HepG2 (cell line): ENCODE measurements at regions not wholly inside any gene's neighbourhood (a gene's known extent, or its start where the extent isn't known, plus 50 kb on each side); places are given as distances from the start of the nearest gene placed in this dataset.

ENCODE experiments used
- ATAC-seq: fragments of 200-7000 bp; cut with Tn5 transposase; 3 replicates; pipeline ENCODE4 v1.9.1; 2020; ENCODE audit warnings: mild to moderate bottlenecking, moderate library complexity
- BruUV-seq: library from RNA; stranded (reverse); fragments of 400-500 nt; replicated peaks from 2 replicates; lab custom pipeline; 2021; lab: Mats Ljungman, UMichigan
- CTCF ChIA-PET: fragments of 300-600 bp; formaldehyde crosslinking; extraction: SDS; loops from one replicate; lab custom pipeline; 2021; ENCODE audit warnings: low total read pairs, inconsistent platforms, low intra/inter-chr PET ratio; lab: Yijun Ruan, JAX
- POLR2A ChIA-PET: fragments of 350-600 bp; sonication (Branson Sonifier 250); formaldehyde crosslinking; loops from one replicate; lab custom pipeline; 2020; ENCODE audit warnings: antibody characterized with exemption, inconsistent platforms; lab: Yijun Ruan, JAX
- DNase-seq: peaks from one replicate; pipeline ENCODE4 v3.0.0-alpha.2; 2015; ENCODE audit warnings: low spot score
- FAIRE-seq: peaks from 3 replicates; lab custom pipeline; 2011; peaks lifted over from hg19 to GRCh38; lab: Jason Lieb, UNC
- H2AFZ ChIP-seq: one replicate; pipeline ENCODE4 v1.6.1; 2011; ENCODE audit warnings: low read length, inconsistent platforms
- H3K27ac ChIP-seq: fragments of 300-600 bp; 3 replicates; pipeline ENCODE4 v1.8.0; 2011; ENCODE audit warnings: mixed run types, mild to moderate bottlenecking, mixed read lengths, low read length, inconsistent platforms; ENCODE audit not compliant: insufficient read depth; ENCODE audit errors: extremely low read length
- H3K27me3 ChIP-seq, 2 experiments: fragments of 200-600 bp in 1 of 2; 2 replicates in 1 of 2; 3 replicates in 1 of 2; pipeline versions ENCODE4 v1.6.0 to v1.8.0; 2011; ENCODE audit warnings: low read length in 2 of 2, mild to moderate bottlenecking in 2 of 2, moderate library complexity in 2 of 2, inconsistent platforms in 1 of 2; ENCODE audit not compliant: insufficient read depth in 2 of 2, control insufficient read depth in 1 of 2
- H3K36me3 ChIP-seq, 2 experiments: fragments of 200-600 bp in 1 of 2; replicated peaks in 1 of 2; 2 replicates in 1 of 2; 3 replicates in 1 of 2; pipeline versions ENCODE4 v1.5.1 to v1.8.0; 2011; ENCODE audit warnings: low read length in 2 of 2, inconsistent platforms in 1 of 2; ENCODE audit not compliant: insufficient read depth in 2 of 2, control insufficient read depth in 1 of 2
- H3K4me1 ChIP-seq: 2 replicates; pipeline ENCODE4 v1.5.1; 2012; ENCODE audit warnings: low read length, inconsistent platforms; ENCODE audit not compliant: insufficient read depth
- H3K4me2 ChIP-seq: 2 replicates; pipeline ENCODE4 v1.6.0; 2011; ENCODE audit warnings: low read depth, low read length, inconsistent platforms
- H3K4me3 ChIP-seq, 3 experiments: fragments of 200-600 bp in 1 of 3; sonication (generic), shearing (Covaris generic) in 1 of 3; replicated peaks in 1 of 3; 2 replicates each; pipeline ENCODE4 v1.5.1; 2011 to 2016; ENCODE audit warnings: low read length in 3 of 3, inconsistent platforms in 2 of 3, low read depth in 2 of 3, mild to moderate bottlenecking in 2 of 3, control low read depth in 1 of 3, mixed read lengths in 1 of 3; ENCODE audit not compliant: insufficient read depth in 1 of 3
- H3K79me2 ChIP-seq: one replicate; pipeline ENCODE4 v1.6.1; 2011; ENCODE audit warnings: low read length, inconsistent platforms; ENCODE audit not compliant: insufficient read depth
- H3K9ac ChIP-seq: 2 replicates; pipeline ENCODE4 v1.6.0; 2011; ENCODE audit warnings: mild to moderate bottlenecking, low read depth, low read length, inconsistent platforms; ENCODE audit not compliant: insufficient read depth
- H3K9me3 ChIP-seq: 2 replicates; pipeline ENCODE4 v1.5.1; 2012; ENCODE audit warnings: mild to moderate bottlenecking, low read length
- H4K20me1 ChIP-seq: 2 replicates; pipeline ENCODE4 v1.6.0; 2011; ENCODE audit warnings: inconsistent platforms, mild to moderate bottlenecking, low read length, moderate library complexity; ENCODE audit not compliant: insufficient read depth
- DR1 ChIP-seq: sonication (generic); formaldehyde crosslinking; IDR thresholded peaks from 2 replicates; pipeline ENCODE4 v1.8.0; 2021; ENCODE audit warnings: mild to moderate bottlenecking, missing genetic modification reagents, inconsistent platforms
- NPAS2 ChIP-seq: sonication (generic); formaldehyde crosslinking; IDR thresholded peaks from 2 replicates; pipeline ENCODE4 v1.8.0; 2022; ENCODE audit warnings: mild to moderate bottlenecking, missing genetic modification reagents, borderline replicate concordance
- NR1H2 ChIP-seq: sonication (generic); formaldehyde crosslinking; IDR thresholded peaks from 2 replicates; pipeline ENCODE4 v1.8.1; 2022; ENCODE audit warnings: low read depth, missing genetic modification reagents, borderline replicate concordance
- SRSF1 ChIP-seq: fragments of 200-400 bp; formaldehyde crosslinking; optimal IDR thresholded peaks from 2 replicates; pipeline ENCODE3; 2017; ENCODE audit warnings: mild to moderate bottlenecking, low read depth, low read length, moderate library complexity
- ZEB1 ChIP-seq: IDR thresholded peaks from 2 replicates; pipeline ENCODE4 v1.6.1; 2012; ENCODE audit warnings: mild to moderate bottlenecking, low read depth, inconsistent platforms; ENCODE audit not compliant: insufficient replicate concordance
- ZFX ChIP-seq: sonication (generic); formaldehyde crosslinking; IDR thresholded peaks from 2 replicates; pipeline ENCODE4 v1.4.0; 2020; ENCODE audit warnings: mild to moderate bottlenecking, low read depth, missing genetic modification reagents, moderate library complexity
- ZNF329 ChIP-seq: sonication (generic); formaldehyde crosslinking; IDR thresholded peaks from 2 replicates; pipeline ENCODE4 v1.9.0; 2021; ENCODE audit warnings: low read depth, mild to moderate bottlenecking, missing genetic modification reagents
- ZNF564 ChIP-seq: sonication (generic); formaldehyde crosslinking; IDR thresholded peaks from 2 replicates; pipeline ENCODE4 v1.8.1; 2023; ENCODE audit warnings: mild to moderate bottlenecking, missing genetic modification reagents
- WGBS: methylation state at CpG from one replicate; pipeline ENCODE4 v1.1.6; 2017; ENCODE audit warnings: low lambda C conversion rate; 5-methylcytosine and 5-hydroxymethylcytosine counted together
- in situ Hi-C: cut with HindIII; loops from 2 replicates; pipeline ENCODE4 v1.10.0; 2017; ENCODE audit warnings: low pct_unique_long_range_greater_than_20kb; ENCODE audit not compliant: extremely low pct_ligation_motif_present
- intact Hi-C: fragments of 100-400 bp; cut with micrococcal nuclease; formaldehyde crosslinking; loops from one replicate; pipeline ENCODE4 v1.10.0; 2022; ENCODE audit not compliant: unreplicated experiment
- TF ChIP-seq, protein P1 (sequence below): sonication (generic); formaldehyde crosslinking; IDR thresholded peaks from 2 replicates; pipeline ENCODE4 v1.5.1; 2020; ENCODE audit warnings: missing genetic modification reagents, mild to moderate bottlenecking, borderline replicate concordance

DNA sequence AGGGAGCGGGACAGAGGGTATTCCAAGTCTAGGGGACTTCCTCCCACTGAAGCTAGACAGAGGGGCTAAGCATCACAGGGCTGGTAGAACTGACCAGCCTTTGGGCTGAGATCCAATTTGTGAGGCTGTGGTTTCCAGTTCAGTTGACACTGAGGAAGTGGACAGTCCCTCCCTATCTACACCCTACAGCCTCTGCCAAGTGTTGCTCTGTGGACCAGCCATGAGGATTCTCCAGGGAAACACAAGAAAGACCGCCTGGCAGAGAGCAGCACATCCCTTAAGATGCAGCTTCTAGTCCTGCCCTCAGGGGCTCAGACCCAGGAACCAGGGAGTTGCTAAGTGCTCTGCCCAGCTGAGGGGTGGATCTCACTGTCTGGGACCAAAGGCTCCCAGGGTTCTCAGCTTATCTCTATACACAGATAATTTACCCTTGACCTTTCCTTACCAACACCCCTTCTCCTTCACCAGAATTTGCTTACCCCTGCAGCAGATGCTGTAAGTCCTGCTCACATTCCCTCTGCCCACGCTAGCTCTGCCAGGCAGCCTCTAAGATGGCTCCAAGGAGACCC is 252.0 kb downstream of the SKIDA1 start (continued):
- TF ChIP-seq, protein P1, sequence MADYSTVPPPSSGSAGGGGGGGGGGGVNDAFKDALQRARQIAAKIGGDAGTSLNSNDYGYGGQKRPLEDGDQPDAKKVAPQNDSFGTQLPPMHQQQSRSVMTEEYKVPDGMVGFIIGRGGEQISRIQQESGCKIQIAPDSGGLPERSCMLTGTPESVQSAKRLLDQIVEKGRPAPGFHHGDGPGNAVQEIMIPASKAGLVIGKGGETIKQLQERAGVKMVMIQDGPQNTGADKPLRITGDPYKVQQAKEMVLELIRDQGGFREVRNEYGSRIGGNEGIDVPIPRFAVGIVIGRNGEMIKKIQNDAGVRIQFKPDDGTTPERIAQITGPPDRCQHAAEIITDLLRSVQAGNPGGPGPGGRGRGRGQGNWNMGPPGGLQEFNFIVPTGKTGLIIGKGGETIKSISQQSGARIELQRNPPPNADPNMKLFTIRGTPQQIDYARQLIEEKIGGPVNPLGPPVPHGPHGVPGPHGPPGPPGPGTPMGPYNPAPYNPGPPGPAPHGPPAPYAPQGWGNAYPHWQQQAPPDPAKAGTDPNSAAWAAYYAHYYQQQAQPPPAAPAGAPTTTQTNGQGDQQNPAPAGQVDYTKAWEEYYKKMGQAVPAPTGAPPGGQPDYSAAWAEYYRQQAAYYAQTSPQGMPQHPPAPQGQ: no peak

DNA sequence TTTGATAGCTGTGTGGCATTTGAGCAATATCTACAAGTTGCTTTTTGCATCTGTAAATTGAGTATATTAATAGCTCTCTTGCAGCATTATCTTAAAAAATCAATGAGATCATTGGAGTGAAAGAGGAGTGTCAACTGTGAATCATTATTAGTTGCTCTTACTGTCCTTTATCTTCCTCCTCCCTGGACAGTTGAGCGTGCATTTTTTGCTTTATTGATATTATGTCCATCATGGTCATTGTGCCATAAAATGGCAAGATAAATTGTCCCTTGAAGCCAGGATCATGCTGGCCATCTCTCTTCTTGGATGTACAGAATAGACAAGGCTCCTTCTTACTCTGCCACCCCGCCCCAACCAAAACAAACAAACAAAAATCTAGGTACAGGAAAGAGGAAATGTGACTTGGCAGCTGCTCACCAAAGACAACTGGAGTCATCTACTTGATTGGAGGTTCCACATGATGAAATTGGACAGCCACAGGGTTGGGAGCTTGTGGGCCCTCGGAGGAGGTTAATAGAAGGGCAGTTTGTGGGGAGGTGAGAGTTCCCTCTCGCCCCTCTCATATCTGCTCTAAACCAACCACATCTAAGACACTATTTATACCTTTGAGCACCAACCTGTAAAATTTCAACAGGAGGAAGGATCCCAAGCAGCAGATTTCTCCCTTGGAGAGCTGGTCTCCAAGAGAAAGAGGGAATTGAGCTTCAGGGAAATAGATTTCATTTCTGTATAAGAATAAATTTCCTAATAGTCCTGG is 252.7 kb downstream of the SKIDA1 start:
- Histone ChIP-seq H3K36me3 (no peaks in the 10 kb centered on the region), H2AFZ (no peak overlapping the region), H3K4me1 (no peaks in the 10 kb centered on the region), H4K20me1 (no peaks in the 10 kb centered on the region), H3K27ac (no peak overlapping the region), H3K79me2 (no peaks in the 10 kb centered on the region), H3K4me3 (no peak overlapping the region), H3K27me3 (no peaks in the 10 kb centered on the region), H3K4me2 (no peak overlapping the region), H3K9me3 (no peaks in the 10 kb centered on the region), H3K9ac (no peak overlapping the region)
- no peak for TF ChIP-seq SRSF1
- TF ChIP-seq ZNF329 (CRISPR knock-in tag): no peak
- TF ChIP-seq ZFX: no peak
- TF ChIP-seq DR1 (CRISPR knock-in tag): no peak
- no peak for TF ChIP-seq ZNF564
- TF ChIP-seq ZEB1: no peak
- no peak for TF ChIP-seq NPAS2 (CRISPR knock-in tag)
- no peak for TF ChIP-seq NR1H2 (CRISPR knock-in tag)
- ATAC-seq (no peak), DNase-seq (no peak), FAIRE-seq (no peak)
- intact Hi-C loops (no loop called here), in situ Hi-C loops (no loop called here)
- no TSS peak for BruUV-seq
- ChIA-PET CTCF (no interaction called here), POLR2A (no interaction called here)
- 5% methylated on average over 4 of the region's 4 CpGs for WGBS
